SK-N-SH treated with all-trans-retinoic acid at 6 μM for 48 hours (cell line): ENCODE measurements at regions not wholly inside any gene's neighbourhood (a gene's known extent, or its start where the extent isn't known, plus 50 kb on each side); places are given as distances from the start of the nearest gene placed in this dataset.

Experiments
- ARNTL ChIP-seq: fragments of 450-650 bp; formaldehyde crosslinking; IDR thresholded peaks from 2 replicates; pipeline ENCODE4 v1.5.0; 2020; ENCODE audit warnings: low read depth, mild to moderate bottlenecking, moderate library complexity, borderline replicate concordance
- GLIS3 ChIP-seq: fragments of 250-450 bp; sonication (Bioruptor Pico); IDR thresholded peaks from 2 replicates; pipeline ENCODE4 v1.5.0; 2020; ENCODE audit warnings: mild to moderate bottlenecking, moderate library complexity
- RARB ChIP-seq: fragments of 250-450 bp; sonication (Bioruptor Pico); IDR thresholded peaks from 2 replicates; pipeline ENCODE4 v1.8.0; 2021; ENCODE audit warnings: mild to moderate bottlenecking, moderate library complexity
- SNAI2 ChIP-seq: fragments of 250-450 bp; sonication (Bioruptor Pico); IDR thresholded peaks from 2 replicates; pipeline ENCODE4 v1.5.0; 2020; ENCODE audit warnings: mild to moderate bottlenecking, moderate library complexity
- ZC3H10 ChIP-seq: fragments of 250-450 bp; sonication (Bioruptor Pico); IDR thresholded peaks from 2 replicates; pipeline ENCODE4 v1.5.1; 2021; ENCODE audit warnings: mild to moderate bottlenecking, moderate library complexity
- ZFP3 ChIP-seq: fragments of 250-450 bp; sonication (Bioruptor Pico); IDR thresholded peaks from 2 replicates; pipeline ENCODE4 v1.5.0; 2020; ENCODE audit warnings: mild to moderate bottlenecking, moderate library complexity
- ZFP30 ChIP-seq: fragments of 450-650 bp; formaldehyde crosslinking; IDR thresholded peaks from 2 replicates; pipeline ENCODE4 v1.5.0; 2022; ENCODE audit warnings: mild to moderate bottlenecking, moderate library complexity
- ZNF565 ChIP-seq: fragments of 450-650 bp; formaldehyde crosslinking; conservative IDR thresholded peaks from 2 replicates; pipeline ENCODE4 v1.5.0; 2020; ENCODE audit warnings: low read depth, mild to moderate bottlenecking, moderate library complexity
- ZNF70 ChIP-seq: fragments of 450-650 bp; formaldehyde crosslinking; IDR thresholded peaks from 2 replicates; pipeline ENCODE4 v1.5.0; 2020; ENCODE audit warnings: mild to moderate bottlenecking, moderate library complexity
- ZNF8 ChIP-seq: fragments of 450-650 bp; formaldehyde crosslinking; IDR thresholded peaks from 2 replicates; pipeline ENCODE4 v1.5.0; 2020; ENCODE audit warnings: mild to moderate bottlenecking, moderate library complexity
- TF ChIP-seq, protein P1 (sequence below): fragments of 250-450 bp; sonication (Bioruptor Pico); IDR thresholded peaks from 2 replicates; pipeline ENCODE4 v1.8.0; 2020; ENCODE audit warnings: mild to moderate bottlenecking, moderate library complexity, borderline replicate concordance
- TF ChIP-seq, protein P2 (sequence below): fragments of 250-450 bp; sonication (Bioruptor Pico); IDR thresholded peaks from 2 replicates; pipeline ENCODE4 v1.5.1; 2020; ENCODE audit warnings: low read depth, mild to moderate bottlenecking, moderate library complexity

DNA sequence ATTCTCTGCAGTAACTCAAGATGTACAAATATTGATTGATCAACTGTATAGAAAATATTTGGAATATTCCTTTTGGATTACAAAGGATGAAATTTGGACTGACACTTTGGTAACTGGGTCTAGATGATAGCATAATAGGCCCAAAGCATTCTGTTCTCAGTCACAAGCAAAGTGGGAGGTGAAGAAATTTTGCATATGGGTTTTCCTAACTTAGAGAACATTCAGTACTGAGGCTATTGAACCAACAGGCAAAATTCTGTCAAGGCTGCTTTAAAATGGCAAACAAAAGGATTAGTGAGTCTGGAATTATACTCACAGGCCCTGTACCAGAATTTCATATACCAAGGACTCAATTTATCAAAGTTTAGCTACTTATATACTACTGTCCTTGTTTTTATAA is 1020.6 kb downstream of the TLE4 start:
- TF ChIP-seq, protein P1, sequence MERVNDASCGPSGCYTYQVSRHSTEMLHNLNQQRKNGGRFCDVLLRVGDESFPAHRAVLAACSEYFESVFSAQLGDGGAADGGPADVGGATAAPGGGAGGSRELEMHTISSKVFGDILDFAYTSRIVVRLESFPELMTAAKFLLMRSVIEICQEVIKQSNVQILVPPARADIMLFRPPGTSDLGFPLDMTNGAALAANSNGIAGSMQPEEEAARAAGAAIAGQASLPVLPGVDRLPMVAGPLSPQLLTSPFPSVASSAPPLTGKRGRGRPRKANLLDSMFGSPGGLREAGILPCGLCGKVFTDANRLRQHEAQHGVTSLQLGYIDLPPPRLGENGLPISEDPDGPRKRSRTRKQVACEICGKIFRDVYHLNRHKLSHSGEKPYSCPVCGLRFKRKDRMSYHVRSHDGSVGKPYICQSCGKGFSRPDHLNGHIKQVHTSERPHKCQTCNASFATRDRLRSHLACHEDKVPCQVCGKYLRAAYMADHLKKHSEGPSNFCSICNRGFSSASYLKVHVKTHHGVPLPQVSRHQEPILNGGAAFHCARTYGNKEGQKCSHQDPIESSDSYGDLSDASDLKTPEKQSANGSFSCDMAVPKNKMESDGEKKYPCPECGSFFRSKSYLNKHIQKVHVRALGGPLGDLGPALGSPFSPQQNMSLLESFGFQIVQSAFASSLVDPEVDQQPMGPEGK (CRISPR knock-in tag): no peak
- no peak for TF ChIP-seq SNAI2 (CRISPR knock-in tag)
- no peak for TF ChIP-seq ZC3H10 (CRISPR knock-in tag)
- TF ChIP-seq, protein P2, sequence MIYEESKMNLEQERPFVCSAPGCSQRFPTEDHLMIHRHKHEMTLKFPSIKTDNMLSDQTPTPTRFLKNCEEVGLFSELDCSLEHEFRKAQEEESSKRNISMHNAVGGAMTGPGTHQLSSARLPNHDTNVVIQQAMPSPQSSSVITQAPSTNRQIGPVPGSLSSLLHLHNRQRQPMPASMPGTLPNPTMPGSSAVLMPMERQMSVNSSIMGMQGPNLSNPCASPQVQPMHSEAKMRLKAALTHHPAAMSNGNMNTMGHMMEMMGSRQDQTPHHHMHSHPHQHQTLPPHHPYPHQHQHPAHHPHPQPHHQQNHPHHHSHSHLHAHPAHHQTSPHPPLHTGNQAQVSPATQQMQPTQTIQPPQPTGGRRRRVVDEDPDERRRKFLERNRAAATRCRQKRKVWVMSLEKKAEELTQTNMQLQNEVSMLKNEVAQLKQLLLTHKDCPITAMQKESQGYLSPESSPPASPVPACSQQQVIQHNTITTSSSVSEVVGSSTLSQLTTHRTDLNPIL: no peak
- TF ChIP-seq ZNF8 (CRISPR knock-in tag): no peak
- no peak for TF ChIP-seq ZFP30 (CRISPR knock-in tag)
- no peak for TF ChIP-seq RARB (CRISPR knock-in tag)
- no peak for TF ChIP-seq ARNTL
- TF ChIP-seq ZNF565 (CRISPR knock-in tag): no peak
- TF ChIP-seq ZNF70 (CRISPR knock-in tag): no peak
- TF ChIP-seq ZFP3 (CRISPR knock-in tag): no peak
- TF ChIP-seq GLIS3 (CRISPR knock-in tag): no peak
